GM10248 (cell line): ENCODE measurements at regions not wholly inside any gene's neighbourhood (a gene's known extent, or its start where the extent isn't known, plus 50 kb on each side); places are given as distances from the start of the nearest gene placed in this dataset.

Experiments used
- CTCF ChIA-PET: fragments of 300-600 bp; sonication (Branson Sonifier 250); formaldehyde crosslinking; extraction: SDS; loops from one replicate; lab custom pipeline; 2021; ENCODE audit warnings: antibody characterized with exemption; lab: Yijun Ruan, JAX
- POLR2A ChIA-PET: fragments of 350-650 bp; sonication (Branson Sonifier 250); formaldehyde crosslinking; extraction: SDS; loops from one replicate; lab custom pipeline; 2020; ENCODE audit warnings: antibody characterized with exemption; lab: Yijun Ruan, JAX
- DNase-seq: peaks from one replicate; pipeline ENCODE4 v3.0.0; 2012; ENCODE audit errors: extremely low spot score
- TF ChIP-seq, protein P1 (sequence below): IDR thresholded peaks from 2 replicates; pipeline ENCODE4 v1.5.1; 2012; ENCODE audit warnings: mild to moderate bottlenecking, low read depth; ENCODE audit errors: extremely low read depth, missing control alignments, control extremely low read depth

DNA sequence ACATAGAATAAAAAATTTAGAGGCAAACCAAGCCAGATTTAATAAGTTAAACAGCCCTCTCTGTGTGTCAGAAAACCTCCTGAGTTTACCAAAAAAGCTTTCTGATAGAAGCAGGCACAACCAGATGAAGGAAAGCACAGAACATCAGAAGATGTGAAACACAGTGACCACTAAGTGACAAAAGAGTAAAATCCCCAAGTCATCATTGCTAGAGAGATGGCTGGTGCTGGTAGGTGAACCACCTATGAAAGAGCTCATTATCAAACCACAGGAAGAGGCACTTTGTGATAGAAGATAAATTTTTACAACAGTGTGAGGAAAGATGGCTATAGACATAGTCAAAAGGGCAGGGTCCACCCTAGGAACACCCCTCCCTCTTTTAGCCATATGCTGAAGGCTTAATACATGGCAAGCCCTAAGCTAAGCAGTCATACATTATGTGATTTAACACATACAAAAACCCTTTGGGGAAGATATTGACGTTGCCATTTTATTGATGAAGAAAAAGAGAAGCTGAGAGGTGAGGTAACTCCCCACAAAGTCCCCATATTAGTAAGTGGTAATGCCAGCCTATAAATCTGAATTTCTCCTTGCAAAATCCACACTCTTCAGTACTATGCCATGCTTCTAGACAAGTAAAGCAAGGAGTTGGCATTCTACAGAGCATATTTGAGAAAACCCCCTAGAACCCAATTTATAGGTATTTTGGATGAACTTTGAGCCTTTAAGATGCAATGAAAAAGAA is 449.9 kb downstream of the LRIG3 start:
- CTCF ChIA-PET, result no interaction called here
- TF ChIP-seq, protein P1, sequence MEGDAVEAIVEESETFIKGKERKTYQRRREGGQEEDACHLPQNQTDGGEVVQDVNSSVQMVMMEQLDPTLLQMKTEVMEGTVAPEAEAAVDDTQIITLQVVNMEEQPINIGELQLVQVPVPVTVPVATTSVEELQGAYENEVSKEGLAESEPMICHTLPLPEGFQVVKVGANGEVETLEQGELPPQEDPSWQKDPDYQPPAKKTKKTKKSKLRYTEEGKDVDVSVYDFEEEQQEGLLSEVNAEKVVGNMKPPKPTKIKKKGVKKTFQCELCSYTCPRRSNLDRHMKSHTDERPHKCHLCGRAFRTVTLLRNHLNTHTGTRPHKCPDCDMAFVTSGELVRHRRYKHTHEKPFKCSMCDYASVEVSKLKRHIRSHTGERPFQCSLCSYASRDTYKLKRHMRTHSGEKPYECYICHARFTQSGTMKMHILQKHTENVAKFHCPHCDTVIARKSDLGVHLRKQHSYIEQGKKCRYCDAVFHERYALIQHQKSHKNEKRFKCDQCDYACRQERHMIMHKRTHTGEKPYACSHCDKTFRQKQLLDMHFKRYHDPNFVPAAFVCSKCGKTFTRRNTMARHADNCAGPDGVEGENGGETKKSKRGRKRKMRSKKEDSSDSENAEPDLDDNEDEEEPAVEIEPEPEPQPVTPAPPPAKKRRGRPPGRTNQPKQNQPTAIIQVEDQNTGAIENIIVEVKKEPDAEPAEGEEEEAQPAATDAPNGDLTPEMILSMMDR, result no peak
- DNase-seq, result no peak
- POLR2A ChIA-PET, result no interaction called here

DNA sequence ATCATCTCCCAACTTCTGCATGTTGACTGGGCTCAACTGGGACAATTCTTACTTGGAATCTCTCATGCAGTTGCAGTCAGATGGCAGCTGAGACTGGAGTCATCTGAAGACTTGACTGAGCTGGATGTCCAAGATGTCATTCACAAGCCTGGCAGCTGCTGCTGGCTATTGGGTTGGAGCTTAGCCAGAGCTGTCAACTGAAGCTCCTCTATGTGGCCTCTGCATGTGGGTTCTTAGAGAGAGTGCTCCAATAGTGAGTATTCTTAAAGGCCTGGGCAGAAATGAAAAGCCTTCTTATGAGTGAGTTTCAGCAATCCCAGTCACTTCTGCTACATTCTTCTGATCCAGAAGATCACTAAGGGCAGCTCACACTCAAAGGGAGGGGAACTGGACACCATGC is 440.9 kb downstream of the LRIG3 start:
- ChIA-PET CTCF (no interaction called here), POLR2A (no interaction called here)
- TF ChIP-seq, protein P1, result no peak
- no peak for DNase-seq

DNA sequence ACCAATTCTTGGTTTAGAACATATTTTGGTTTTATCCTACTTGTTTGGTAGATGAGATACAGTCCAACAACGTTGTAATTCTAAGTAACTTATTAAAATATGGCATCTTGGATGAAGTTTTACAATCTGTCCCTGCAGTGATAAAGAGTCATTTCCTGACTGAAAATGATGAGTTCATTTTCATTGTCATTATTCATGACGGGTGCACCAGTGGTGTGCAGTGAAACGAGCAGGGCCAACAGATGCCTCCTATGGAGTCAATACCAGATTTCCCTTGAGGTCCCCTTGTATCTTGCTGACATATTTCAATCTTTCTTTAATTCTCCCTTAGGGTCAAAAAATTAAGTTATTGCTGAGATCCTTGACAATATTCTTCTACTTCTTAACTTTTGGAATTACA is 438.5 kb downstream of the LRIG3 start:
- ChIA-PET CTCF (no interaction called here), POLR2A (no interaction called here)

DNA sequence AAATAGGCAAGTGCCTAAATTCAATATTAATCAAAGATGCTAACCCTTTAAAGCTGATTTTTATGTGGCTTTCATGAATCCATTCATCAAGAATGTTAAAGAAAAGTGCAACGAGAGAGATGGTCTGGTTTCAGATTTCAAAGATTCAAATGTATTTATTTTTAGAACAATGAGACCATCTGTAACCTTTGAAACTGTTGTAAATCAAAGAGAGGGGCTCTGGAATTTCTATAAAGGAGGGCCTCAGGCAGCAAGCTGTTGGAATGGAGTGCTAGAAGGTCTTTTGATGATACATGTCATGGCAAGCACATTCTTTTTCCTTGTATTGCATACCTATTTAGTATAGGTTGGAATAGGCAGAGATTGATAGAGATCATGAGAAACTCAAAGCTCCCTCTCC is 433.0 kb downstream of the LRIG3 start:
- TF ChIP-seq, protein P1, result no peak
- ChIA-PET CTCF (interaction anchor here (0.7 to 1.1 kb wide), 2 partner anchors 11 to 12 kb away, joined by 3 read pairs; no protein-coding TSS in a partner anchor), POLR2A (no interaction called here)
- DNase-seq, result no peak

More for the DNA sequence above, 438.5 kb downstream of the LRIG3 start:
- DNase-seq, result no peak
- TF ChIP-seq, protein P1, result no peak

DNA sequence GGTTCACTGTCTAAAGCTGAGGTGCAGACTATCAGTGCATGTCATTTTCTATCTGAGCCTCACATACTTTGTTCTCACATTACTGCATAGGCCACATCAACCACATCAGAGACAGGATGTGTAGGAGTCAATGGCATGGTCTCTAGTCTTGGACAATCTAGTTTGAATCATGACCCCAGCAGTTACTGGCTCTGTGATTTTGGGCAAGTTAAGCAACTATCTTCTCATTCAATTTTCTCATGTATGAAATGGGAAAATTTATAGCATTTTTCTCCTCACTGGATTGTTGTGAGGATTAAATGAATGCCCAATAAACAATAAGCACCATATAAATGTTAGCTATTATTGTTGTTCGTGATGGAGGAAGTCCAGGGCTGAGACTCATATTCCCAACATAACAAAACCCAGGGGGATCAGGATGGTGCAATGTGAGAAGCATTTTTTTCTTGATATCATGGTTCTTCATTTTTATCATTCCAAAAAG is 432.6 kb downstream of the LRIG3 start:
- POLR2A ChIA-PET, result no interaction called here
- no peak for DNase-seq
- CTCF ChIA-PET, result interaction anchor here (0.7 kb wide), 1 partner anchor 11 kb away, joined by 3 read pairs; no protein-coding TSS in a partner anchor
- TF ChIP-seq, protein P1, result no peak

DNA sequence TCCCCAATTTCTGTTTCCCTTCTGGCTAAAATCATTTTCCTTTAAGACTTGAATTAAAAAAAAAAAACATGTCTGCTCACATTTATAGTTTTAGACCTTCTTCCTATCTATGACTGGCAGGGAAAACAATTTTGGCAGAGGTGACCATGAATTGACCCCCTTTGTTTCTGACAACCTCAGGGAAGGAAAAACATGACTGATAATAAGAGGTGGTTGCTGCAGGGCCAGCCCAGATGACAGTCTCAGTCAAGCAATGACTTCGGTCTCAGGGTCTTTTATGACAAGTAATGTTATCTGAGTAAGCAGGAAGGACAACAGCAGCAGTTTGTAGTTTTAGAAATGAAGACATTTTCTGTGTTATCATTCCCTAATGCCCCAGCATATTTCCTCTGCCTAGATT is 430.9 kb downstream of the LRIG3 start:
- TF ChIP-seq, protein P1, result no peak

More for the DNA sequence above, 430.9 kb downstream of the LRIG3 start:
- no peak for DNase-seq
- CTCF ChIA-PET, result no interaction called here
- POLR2A ChIA-PET, result no interaction called here
